Mesenchymal stem cell (in vitro differentiated cells and primary cell): ENCODE measurements at regions not wholly inside any gene's neighbourhood (a gene's known extent, or its start where the extent isn't known, plus 50 kb on each side); places are given as distances from the start of the nearest gene placed in this dataset.
"Not testable (repeated sequence)": the region's sequence is repeated elsewhere in the genome, so short reads cannot be mapped to it uniquely, and the experiment has no call there.

Source experiments
- DNase-seq: peaks from one replicate; pipeline ENCODE4 v3.0.0-alpha.2; 2013
- H2AFZ ChIP-seq: one replicate; pipeline ENCODE4 v1.6.1; 2013; ENCODE audit warnings: low read depth, mild to moderate bottlenecking, control low read depth, inconsistent platforms, low read length, moderate library complexity
- H2AK5ac ChIP-seq: 2 replicates; pipeline ENCODE4 v1.6.1; 2013; ENCODE audit warnings: low read length, moderate library complexity, mild to moderate bottlenecking, inconsistent platforms; ENCODE audit not compliant: severe bottlenecking
- H2BK120ac ChIP-seq: one replicate; pipeline ENCODE4 v1.6.1; 2013; ENCODE audit warnings: low read depth, mild to moderate bottlenecking, inconsistent platforms, low read length, moderate library complexity
- H2BK12ac ChIP-seq, 2 experiments: one replicate each; pipeline ENCODE4 v1.6.1; 2013; ENCODE audit warnings: inconsistent platforms in 2 of 2, low read length in 2 of 2, mild to moderate bottlenecking in 2 of 2, moderate library complexity in 2 of 2, control low read depth in 1 of 2
- H2BK15ac ChIP-seq: one replicate; pipeline ENCODE4 v1.6.1; 2013; ENCODE audit warnings: mild to moderate bottlenecking, low read depth, inconsistent platforms; ENCODE audit not compliant: poor library complexity, severe bottlenecking
- H2BK5ac ChIP-seq: 2 replicates; pipeline ENCODE4 v1.6.1; 2013; ENCODE audit warnings: low read depth, mild to moderate bottlenecking, low read length, control low read depth, inconsistent platforms; ENCODE audit not compliant: poor library complexity, severe bottlenecking
- H3K14ac ChIP-seq, 2 experiments: one replicate each; pipeline ENCODE4 v1.6.1; 2013; ENCODE audit warnings: inconsistent platforms in 2 of 2, low read length in 2 of 2, control low read depth in 1 of 2, mild to moderate bottlenecking in 1 of 2, moderate library complexity in 1 of 2
- H3K18ac ChIP-seq, 2 experiments: one replicate each; pipeline ENCODE4 v1.6.1; 2013; ENCODE audit warnings: inconsistent platforms in 2 of 2, low read length in 2 of 2, control low read depth in 1 of 2, low read depth in 1 of 2, mild to moderate bottlenecking in 1 of 2
- H3K23ac ChIP-seq, 2 experiments: one replicate each; pipeline ENCODE4 v1.6.1; 2013; ENCODE audit warnings: inconsistent platforms in 2 of 2, low read length in 2 of 2, mild to moderate bottlenecking in 2 of 2, moderate library complexity in 2 of 2, control low read depth in 1 of 2
- H3K27ac ChIP-seq: 2 replicates; pipeline ENCODE4 v1.5.1; 2013; ENCODE audit warnings: mild to moderate bottlenecking, moderate library complexity, low read length, control low read depth, inconsistent platforms; ENCODE audit not compliant: poor library complexity, severe bottlenecking
- H3K27me3 ChIP-seq, 2 experiments: 2 replicates each; pipeline versions ENCODE4 v1.6.1 to v1.7.0; 2013; ENCODE audit warnings: low read length in 2 of 2, mild to moderate bottlenecking in 2 of 2, moderate library complexity in 2 of 2, control low read depth in 1 of 2, inconsistent platforms in 1 of 2; ENCODE audit not compliant: control insufficient read depth in 1 of 2, insufficient read depth in 1 of 2
- H3K36me3 ChIP-seq, 2 experiments: 2 replicates each; pipeline versions ENCODE4 v1.6.1 to v1.7.0; 2013; ENCODE audit warnings: low read length in 2 of 2, control low read depth in 1 of 2, inconsistent platforms in 1 of 2, low read depth in 1 of 2, mild to moderate bottlenecking in 1 of 2; ENCODE audit not compliant: insufficient read depth in 2 of 2, control insufficient read depth in 1 of 2
- H3K4ac ChIP-seq, 2 experiments: one replicate each; pipeline ENCODE4 v1.6.1; 2013; ENCODE audit warnings: inconsistent platforms in 2 of 2, low read length in 2 of 2, mild to moderate bottlenecking in 2 of 2, moderate library complexity in 2 of 2, control low read depth in 1 of 2, low read depth in 1 of 2
- H3K4me1 ChIP-seq: 2 replicates; pipeline ENCODE4 v1.6.1; 2013; ENCODE audit warnings: low read depth, low read length, control low read depth; ENCODE audit not compliant: control insufficient read depth, insufficient read depth
- H3K4me2 ChIP-seq: 2 replicates; pipeline ENCODE4 v1.6.1; 2013; ENCODE audit warnings: low read length, mild to moderate bottlenecking, inconsistent platforms; ENCODE audit not compliant: poor library complexity, severe bottlenecking
- H3K4me3 ChIP-seq, 2 experiments: 2 replicates each; pipeline versions ENCODE4 v1.5.1 to v1.7.0; 2013; ENCODE audit warnings: low read length in 2 of 2, mild to moderate bottlenecking in 2 of 2, control low read depth in 1 of 2, low read depth in 1 of 2; ENCODE audit not compliant: insufficient read depth in 1 of 2
- H3K79me1 ChIP-seq: replicated peaks from 2 replicates; pipeline ENCODE4 v1.6.1; 2013; ENCODE audit warnings: mild to moderate bottlenecking, control low read depth, low read length, inconsistent platforms; ENCODE audit not compliant: poor library complexity, severe bottlenecking
- H3K9ac ChIP-seq: 2 replicates; pipeline ENCODE4 v1.7.0; 2013; ENCODE audit warnings: mild to moderate bottlenecking, low read length, moderate library complexity
- H3K9me3 ChIP-seq: 2 replicates; pipeline ENCODE4 v1.7.0; 2013; ENCODE audit warnings: mild to moderate bottlenecking, low read length; ENCODE audit not compliant: control insufficient read depth
- H4K8ac ChIP-seq: one replicate; pipeline ENCODE4 v1.6.1; 2013; ENCODE audit warnings: inconsistent platforms, mild to moderate bottlenecking, low read length, moderate library complexity
- H4K91ac ChIP-seq: one replicate; pipeline ENCODE4 v1.6.1; 2013; ENCODE audit warnings: mild to moderate bottlenecking, low read length, inconsistent platforms
- WGBS: methylation state at CpG from one replicate; pipeline ENCODE4 v1.1.7; 2013; ENCODE audit warnings: mixed read lengths; 5-methylcytosine and 5-hydroxymethylcytosine counted together

DNA sequence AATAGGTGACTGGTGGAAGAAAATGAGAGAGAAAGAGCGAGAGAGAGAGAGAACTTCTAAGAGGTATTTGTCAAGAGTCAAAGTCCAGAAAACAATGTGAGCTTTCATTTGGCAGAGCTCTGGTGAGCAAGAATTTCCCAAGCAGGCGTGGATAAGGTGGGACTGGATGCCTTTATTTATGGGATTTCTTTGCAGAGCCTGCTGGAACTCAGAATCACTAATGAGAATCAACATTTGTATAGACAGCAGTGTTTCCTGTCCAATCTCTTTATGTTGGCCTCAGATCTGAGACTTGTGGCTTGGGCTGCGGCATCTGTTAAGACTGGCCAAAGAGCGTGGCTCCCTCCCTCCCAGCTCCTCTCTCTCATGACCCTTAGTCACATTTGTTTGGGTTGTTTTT, 67.9 kb upstream of the TBL1X start:
- Histone ChIP-seq H3K14ac (no peak overlapping the region), H4K8ac (no peak overlapping the region), H3K79me1 (no peaks in the 10 kb centered on the region), H3K4me2 (no peak overlapping the region), H3K27ac (no peak overlapping the region), H2AFZ (no peak overlapping the region), H3K4me1 (no peaks in the 10 kb centered on the region), H2BK15ac (no peak overlapping the region), H3K9me3 (peaks cover 4% of the 10 kb centered on the region), H4K91ac (no peak overlapping the region), H3K9ac (no peak overlapping the region), H2AK5ac (no peak overlapping the region), H3K23ac (no peak overlapping the region), H3K27me3 (no peaks in the 10 kb centered on the region), H2BK5ac (no peak overlapping the region), H3K36me3 (no peaks in the 10 kb centered on the region), H3K4me3 (no peak overlapping the region), H2BK120ac (no peak overlapping the region), H3K4ac (no peak overlapping the region), H3K18ac (no peak overlapping the region), H2BK12ac (no peak overlapping the region)
- WGBS, result 57% methylated on average over 2 of the region's 4 CpGs
- DNase-seq, result peak; percentile 65

DNA sequence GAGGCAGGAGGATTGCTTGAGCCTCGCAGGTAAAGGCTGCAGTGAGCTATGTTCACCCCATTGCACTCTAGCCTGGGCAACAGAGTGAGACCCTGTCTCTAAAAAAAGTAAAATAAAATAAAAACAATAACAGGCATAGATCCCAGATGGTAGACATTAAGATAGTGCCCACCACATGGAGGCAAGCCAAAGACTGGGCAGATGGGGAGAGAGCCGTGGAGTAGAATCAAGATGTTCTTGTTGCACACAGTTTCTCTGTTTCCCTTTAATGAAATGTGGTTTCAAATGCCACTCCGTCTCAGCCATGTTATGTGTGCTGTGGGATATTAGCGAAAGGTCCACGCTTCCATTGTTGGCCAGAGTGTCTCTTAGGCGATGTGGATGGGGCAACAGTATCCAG, 63.8 kb upstream of the TBL1X start:
- Histone ChIP-seq H3K27ac (no peak overlapping the region), H2BK120ac (no peak overlapping the region), H2BK5ac (no peak overlapping the region), H2BK15ac (no peak overlapping the region), H3K18ac (no peak overlapping the region), H3K23ac (no peak overlapping the region), H3K27me3 (no peaks in the 10 kb centered on the region), H3K79me1 (no peaks in the 10 kb centered on the region), H3K14ac (no peak overlapping the region), H3K36me3 (no peaks in the 10 kb centered on the region), H3K4me3 (no peak overlapping the region), H3K4ac (no peak overlapping the region), H2AK5ac (no peak overlapping the region), H2BK12ac (no peak overlapping the region), H3K9me3 (peaks cover 8% of the 10 kb centered on the region), H3K9ac (no peak overlapping the region), H3K4me1 (no peaks in the 10 kb centered on the region), H4K91ac (no peak overlapping the region), H2AFZ (no peak overlapping the region), H3K4me2 (no peak overlapping the region), H4K8ac (no peak overlapping the region)
- 100% methylated on average over 5 of the region's 6 CpGs for WGBS
- DNase-seq, result no peak

DNA sequence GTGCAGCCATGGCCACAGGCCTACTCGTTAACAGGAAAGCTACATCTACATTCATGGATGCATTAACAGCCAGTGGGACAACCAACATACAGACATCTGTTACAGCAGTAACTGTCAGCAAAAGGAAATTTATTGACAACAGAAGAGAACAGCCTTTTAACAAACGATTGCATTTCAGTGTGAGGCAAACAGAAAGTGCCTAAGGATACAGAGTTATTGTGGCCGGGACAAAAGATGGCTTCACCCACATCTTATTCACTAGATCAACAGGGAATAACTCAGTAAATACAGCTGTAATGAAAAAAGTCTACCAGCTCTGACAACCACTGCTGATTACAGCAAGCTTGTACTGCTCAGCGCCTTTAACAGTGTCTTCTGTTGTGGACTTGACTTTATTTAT, 61.5 kb upstream of the TBL1X start:
- Histone ChIP-seq H2AFZ (no peak overlapping the region), H3K27me3 (no peaks in the 10 kb centered on the region), H3K79me1 (no peaks in the 10 kb centered on the region), H4K8ac (no peak overlapping the region), H3K4me3 (no peak overlapping the region), H2BK15ac (no peak overlapping the region), H2BK5ac (no peak overlapping the region), H3K23ac (no peak overlapping the region), H3K18ac (no peak overlapping the region), H2AK5ac (no peak overlapping the region), H3K14ac (no peak overlapping the region), H2BK12ac (no peak overlapping the region), H3K36me3 (no peaks in the 10 kb centered on the region), H3K4ac (no peak overlapping the region), H2BK120ac (no peak overlapping the region), H4K91ac (no peak overlapping the region), H3K9ac (no peak overlapping the region), H3K9me3 (peaks cover 8% of the 10 kb centered on the region), H3K27ac (no peak overlapping the region), H3K4me2 (no peak overlapping the region), H3K4me1 (no peaks in the 10 kb centered on the region)
- 60% methylated on average over 2 of the region's 4 CpGs for WGBS
- no peak for DNase-seq

DNA sequence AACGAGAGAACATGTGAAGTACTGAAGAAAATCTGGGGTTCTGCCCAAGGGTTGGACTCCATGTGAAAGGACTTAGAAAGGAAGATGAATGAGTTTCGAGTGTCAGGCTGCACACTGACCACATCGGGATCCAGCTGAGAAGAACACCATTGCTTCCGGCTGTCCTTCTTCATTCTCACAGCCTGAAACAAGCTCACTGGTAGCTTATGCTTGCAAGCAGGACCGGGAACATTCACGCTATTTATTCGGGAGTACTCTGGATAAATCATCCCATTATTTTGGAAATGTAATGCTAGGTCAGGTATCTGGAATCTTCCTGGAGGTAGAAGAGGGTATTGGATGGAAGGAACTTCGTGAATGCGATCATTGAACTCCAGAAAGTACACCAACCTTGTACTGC, 59.2 kb upstream of the TBL1X start:
- not testable (repeated sequence) for H3K27me3 ChIP-seq, H3K9ac ChIP-seq, H3K79me1 ChIP-seq, H2AK5ac ChIP-seq, H2BK15ac ChIP-seq, H3K4me3 ChIP-seq, H3K9me3 ChIP-seq, H4K8ac ChIP-seq, H3K18ac ChIP-seq, H3K27ac ChIP-seq, H3K23ac ChIP-seq, H3K14ac ChIP-seq, H4K91ac ChIP-seq, H2BK5ac ChIP-seq, H2BK120ac ChIP-seq, H3K4ac ChIP-seq, H3K36me3 ChIP-seq, H3K4me1 ChIP-seq, DNase-seq, H2AFZ ChIP-seq, H3K4me2 ChIP-seq
- WGBS, result 92% methylated on average over 8 of the region's 9 CpGs
- H2BK12ac ChIP-seq, result peak overlapping the region in 1 of 2 experiments; percentile 2
